ENCODE measurements at regions not wholly inside any gene's neighbourhood (a gene's known extent, or its start where the extent isn't known, plus 50 kb on each side); places are given as distances from the start of the nearest gene placed in this dataset.

- no peak for TF ChIP-seq POLR2AphosphoS5 (IDR thresholded peaks at IDR 0.05; ENCODE audit: insufficient read depth, low read depth, low read length)
- TF ChIP-seq POLR2A (IDR thresholded peaks at IDR 0.05; ENCODE audit: low read depth, low read length) = no peak
- no peak for TF ChIP-seq CTCF (IDR thresholded peaks at IDR 0.05; ENCODE audit: extremely low read depth in 1 of 2, insufficient read depth in 1 of 2, low read depth in 1 of 2, low read length in 2 of 2)
- no peak for TF ChIP-seq FOS (IDR thresholded peaks at IDR 0.05; ENCODE audit: borderline replicate concordance, insufficient read depth, low read length)
- no peak for TF ChIP-seq EZH2 (IDR thresholded peaks at IDR 0.05; ENCODE audit: borderline replicate concordance, low read depth, low read length, severe bottlenecking)
- TF ChIP-seq JUN (IDR thresholded peaks at IDR 0.05; ENCODE audit: borderline replicate concordance, insufficient read depth, insufficient read length, low read depth) = no peak
- TF ChIP-seq MAX (IDR thresholded peaks at IDR 0.05; ENCODE audit: insufficient read depth, insufficient read length) = no peak
- TF ChIP-seq MYC (IDR thresholded peaks at IDR 0.05; ENCODE audit: low read depth, low read length) = no peak
Observed at GRCh38 chr1:37134599-37134998, 100.3 kb upstream of the GRIK3 start.

Data from endothelial cell of umbilical vein (primary cell).